Esophagus muscularis mucosa (tissue), 3 donors: ENCODE measurements at regions not wholly inside any gene's neighbourhood (a gene's known extent, or its start where the extent isn't known, plus 50 kb on each side); places are given as distances from the start of the nearest gene placed in this dataset.

ENCODE experiments used
- POLR2A ChIP-seq: fragments of 450-650 bp; IDR thresholded peaks from one replicate; pipeline ENCODE4 v1.6.1; 2017; ENCODE audit warnings: antibody characterized with exemption, moderate library complexity, mild to moderate bottlenecking, low read depth
- POLR2AphosphoS5 ChIP-seq, 2 donors: sonication (generic); formaldehyde crosslinking; IDR thresholded peaks; one replicate each; pipeline ENCODE4 v1.6.1; 2017; ENCODE audit warnings: antibody characterized with exemption in 2 of 2
- TF ChIP-seq, protein P1 (sequence below), 3 experiments: fragments of 200-600 bp in 2 of 3; fragments of 450-650 bp in 1 of 3; sonication (generic) in 2 of 3; IDR thresholded peaks; one replicate each; pipeline ENCODE4 v1.5.1; 2017 to 2019; ENCODE audit warnings: antibody characterized with exemption in 3 of 3, mild to moderate bottlenecking in 2 of 3, moderate library complexity in 1 of 3

DNA sequence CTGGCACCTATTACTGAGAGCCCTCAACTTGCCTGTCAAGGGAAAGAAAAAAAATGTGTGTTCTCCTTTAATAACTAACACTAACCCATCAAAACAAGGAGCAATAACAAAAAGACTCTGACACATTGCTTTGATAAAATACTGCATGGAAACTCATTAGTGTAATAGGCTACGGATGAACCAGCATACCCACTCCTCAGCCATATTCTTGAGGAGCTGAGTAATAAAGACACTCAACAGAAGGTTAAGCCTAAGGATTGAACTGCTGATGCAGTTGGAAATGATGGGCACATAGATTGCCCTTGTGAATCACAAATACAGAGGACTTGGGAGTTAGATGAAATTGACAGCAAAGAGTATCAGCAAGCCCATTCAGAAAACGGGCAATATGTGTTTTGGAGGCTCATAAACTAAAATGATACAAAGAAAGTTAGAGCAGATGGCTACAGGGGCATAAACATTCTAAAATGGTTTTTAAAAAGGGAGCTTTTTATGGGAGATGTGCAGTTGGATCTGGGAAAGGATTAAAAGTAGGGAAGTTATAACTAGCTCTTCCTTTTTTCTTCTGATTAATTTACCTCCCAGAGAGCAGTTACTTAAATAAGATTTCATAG lies 447.6 kb upstream of the IL12A start:
- TF ChIP-seq, protein P1, sequence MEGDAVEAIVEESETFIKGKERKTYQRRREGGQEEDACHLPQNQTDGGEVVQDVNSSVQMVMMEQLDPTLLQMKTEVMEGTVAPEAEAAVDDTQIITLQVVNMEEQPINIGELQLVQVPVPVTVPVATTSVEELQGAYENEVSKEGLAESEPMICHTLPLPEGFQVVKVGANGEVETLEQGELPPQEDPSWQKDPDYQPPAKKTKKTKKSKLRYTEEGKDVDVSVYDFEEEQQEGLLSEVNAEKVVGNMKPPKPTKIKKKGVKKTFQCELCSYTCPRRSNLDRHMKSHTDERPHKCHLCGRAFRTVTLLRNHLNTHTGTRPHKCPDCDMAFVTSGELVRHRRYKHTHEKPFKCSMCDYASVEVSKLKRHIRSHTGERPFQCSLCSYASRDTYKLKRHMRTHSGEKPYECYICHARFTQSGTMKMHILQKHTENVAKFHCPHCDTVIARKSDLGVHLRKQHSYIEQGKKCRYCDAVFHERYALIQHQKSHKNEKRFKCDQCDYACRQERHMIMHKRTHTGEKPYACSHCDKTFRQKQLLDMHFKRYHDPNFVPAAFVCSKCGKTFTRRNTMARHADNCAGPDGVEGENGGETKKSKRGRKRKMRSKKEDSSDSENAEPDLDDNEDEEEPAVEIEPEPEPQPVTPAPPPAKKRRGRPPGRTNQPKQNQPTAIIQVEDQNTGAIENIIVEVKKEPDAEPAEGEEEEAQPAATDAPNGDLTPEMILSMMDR (IDR thresholded peaks at IDR 0.05): no peak
- TF ChIP-seq POLR2A (no peak), POLR2AphosphoS5 (IDR thresholded peaks at IDR 0.05) (no peak)
